ENCODE measurements at regions not wholly inside any gene's neighbourhood (a gene's known extent, or its start where the extent isn't known, plus 50 kb on each side); places are given as distances from the start of the nearest gene placed in this dataset.

- no peaks in the 10 kb centered on the region for H3K27me3 ChIP-seq (replicated peaks; ENCODE audit: control insufficient read depth, insufficient read depth, low read length)
- no peak overlapping the region for H3K4me3 ChIP-seq (ENCODE audit: low read depth, low read length)
- no peaks in the 10 kb centered on the region for H3K9me3 Mint-ChIP-seq (ENCODE audit: unreplicated experiment)
- H3K27ac Mint-ChIP-seq (ENCODE audit: unreplicated experiment), result no peak overlapping the region
- H3K27me3 Mint-ChIP-seq (ENCODE audit: insufficient read depth, unreplicated experiment), result no peaks in the 10 kb centered on the region
- H3K4me3 Mint-ChIP-seq (ENCODE audit: unreplicated experiment), result no peak overlapping the region
- H3K36me3 ChIP-seq (ENCODE audit: control insufficient read depth, insufficient read depth, low read length), result no peaks in the 10 kb centered on the region
- H3K4me1 Mint-ChIP-seq (ENCODE audit: low read depth, unreplicated experiment), result peaks cover 27% of the 10 kb centered on the region
- BruUV-seq (replicated peaks), result no TSS peak
- ChIA-PET POLR2A (no interaction called here), CTCF (no interaction called here)
- no peak for TF ChIP-seq CTCF (IDR thresholded peaks at IDR 0.05; ENCODE audit: insufficient read depth in 1 of 2, low read depth in 1 of 2, low read length in 1 of 2, severe bottlenecking in 1 of 2, unreplicated experiment in 1 of 2)
- intact Hi-C loops (cut with micrococcal nuclease; ENCODE audit: unreplicated experiment), result no loop called here
- H3K9me3 ChIP-seq, result no peaks in the 10 kb centered on the region
- no peak for DNase-seq
- no peaks in the 10 kb centered on the region; the same call in none of the 2 replicates for H3K4me1 ChIP-seq
- no peaks in the 10 kb centered on the region for H3K36me3 Mint-ChIP-seq (ENCODE audit: insufficient read depth, unreplicated experiment)
Measured at GRCh38 chr10:84826704-84827103, 498.3 kb downstream of the CCSER2 start.

GRCh38 chr10:84829131-84829530 is 500.7 kb downstream of the CCSER2 start:
- no peaks in the 10 kb centered on the region for H3K36me3 Mint-ChIP-seq (ENCODE audit: insufficient read depth, unreplicated experiment)
- DNase-seq, result no peak
- Histone ChIP-seq H3K9me3 (no peaks in the 10 kb centered on the region), H3K27me3 (replicated peaks; ENCODE audit: control insufficient read depth, insufficient read depth, low read length) (no peaks in the 10 kb centered on the region), H3K36me3 (ENCODE audit: control insufficient read depth, insufficient read depth, low read length) (no peaks in the 10 kb centered on the region), H3K4me3 (ENCODE audit: low read depth, low read length) (no peak overlapping the region), H3K4me1 (no peaks in the 10 kb centered on the region; the same call in none of the 2 replicates)
- H3K4me1 Mint-ChIP-seq (ENCODE audit: low read depth, unreplicated experiment), result peaks cover 16% of the 10 kb centered on the region
- intact Hi-C loops (cut with micrococcal nuclease; ENCODE audit: unreplicated experiment), result no loop called here
- H3K27ac Mint-ChIP-seq (ENCODE audit: unreplicated experiment), result no peak overlapping the region
- peaks cover 3% of the 10 kb centered on the region for H3K27me3 Mint-ChIP-seq (ENCODE audit: insufficient read depth, unreplicated experiment)
- ChIA-PET POLR2A (no interaction called here), CTCF (no interaction called here)
- TF ChIP-seq CTCF (IDR thresholded peaks at IDR 0.05; ENCODE audit: insufficient read depth in 1 of 2, low read depth in 1 of 2, low read length in 1 of 2, severe bottlenecking in 1 of 2, unreplicated experiment in 1 of 2), result no peak
- no TSS peak for BruUV-seq (replicated peaks)
- H3K4me3 Mint-ChIP-seq (ENCODE audit: unreplicated experiment), result no peak overlapping the region
- no peaks in the 10 kb centered on the region for H3K9me3 Mint-ChIP-seq (ENCODE audit: unreplicated experiment)

- no peaks in the 10 kb centered on the region for H3K27me3 ChIP-seq (replicated peaks; ENCODE audit: control insufficient read depth, insufficient read depth, low read length)
- ChIA-PET CTCF (no interaction called here), POLR2A (no interaction called here)
- no TSS peak for BruUV-seq (replicated peaks)
- H3K36me3 ChIP-seq (ENCODE audit: control insufficient read depth, insufficient read depth, low read length), result no peaks in the 10 kb centered on the region
- H3K4me1 ChIP-seq, result no peaks in the 10 kb centered on the region
- no peaks in the 10 kb centered on the region for H3K9me3 ChIP-seq
- peaks cover 9% of the 10 kb centered on the region for H3K27me3 Mint-ChIP-seq (ENCODE audit: insufficient read depth, unreplicated experiment)
- intact Hi-C loops (cut with micrococcal nuclease; ENCODE audit: unreplicated experiment), result no loop called here
- H3K9me3 Mint-ChIP-seq (ENCODE audit: unreplicated experiment), result no peaks in the 10 kb centered on the region
- H3K4me3 ChIP-seq (ENCODE audit: low read depth, low read length), result no peak overlapping the region
- no peak overlapping the region for H3K4me3 Mint-ChIP-seq (ENCODE audit: unreplicated experiment)
- no peak for DNase-seq
- H3K36me3 Mint-ChIP-seq (ENCODE audit: insufficient read depth, unreplicated experiment), result no peaks in the 10 kb centered on the region
- no peak for TF ChIP-seq CTCF (IDR thresholded peaks at IDR 0.05; ENCODE audit: insufficient read depth in 1 of 2, low read depth in 1 of 2, low read length in 1 of 2, severe bottlenecking in 1 of 2, unreplicated experiment in 1 of 2)
- H3K4me1 Mint-ChIP-seq (ENCODE audit: low read depth, unreplicated experiment), result no peaks in the 10 kb centered on the region
- H3K27ac Mint-ChIP-seq (ENCODE audit: unreplicated experiment), result no peak overlapping the region
Measured at GRCh38 chr10:84837041-84837812, 508.8 kb downstream of the CCSER2 start.

All from Caco-2 (cell line).